Lower leg skin (tissue), 3 donors: ENCODE measurements at regions not wholly inside any gene's neighbourhood (a gene's known extent, or its start where the extent isn't known, plus 50 kb on each side); places are given as distances from the start of the nearest gene placed in this dataset.

Experiments
- POLR2A ChIP-seq, 2 donors: fragments of 450-650 bp; IDR thresholded peaks; one replicate each; pipeline ENCODE4 v1.6.1; 2016 to 2017; ENCODE audit warnings: antibody characterized with exemption in 2 of 2, mild to moderate bottlenecking in 1 of 2, moderate library complexity in 1 of 2
- TF ChIP-seq, protein P1 (sequence below), 3 donors: fragments of 450-650 bp; IDR thresholded peaks; one replicate each; pipeline ENCODE4 v1.5.1; 2016; ENCODE audit warnings: antibody characterized with exemption in 3 of 3, mild to moderate bottlenecking in 3 of 3, moderate library complexity in 2 of 3

- TF ChIP-seq, protein P1, sequence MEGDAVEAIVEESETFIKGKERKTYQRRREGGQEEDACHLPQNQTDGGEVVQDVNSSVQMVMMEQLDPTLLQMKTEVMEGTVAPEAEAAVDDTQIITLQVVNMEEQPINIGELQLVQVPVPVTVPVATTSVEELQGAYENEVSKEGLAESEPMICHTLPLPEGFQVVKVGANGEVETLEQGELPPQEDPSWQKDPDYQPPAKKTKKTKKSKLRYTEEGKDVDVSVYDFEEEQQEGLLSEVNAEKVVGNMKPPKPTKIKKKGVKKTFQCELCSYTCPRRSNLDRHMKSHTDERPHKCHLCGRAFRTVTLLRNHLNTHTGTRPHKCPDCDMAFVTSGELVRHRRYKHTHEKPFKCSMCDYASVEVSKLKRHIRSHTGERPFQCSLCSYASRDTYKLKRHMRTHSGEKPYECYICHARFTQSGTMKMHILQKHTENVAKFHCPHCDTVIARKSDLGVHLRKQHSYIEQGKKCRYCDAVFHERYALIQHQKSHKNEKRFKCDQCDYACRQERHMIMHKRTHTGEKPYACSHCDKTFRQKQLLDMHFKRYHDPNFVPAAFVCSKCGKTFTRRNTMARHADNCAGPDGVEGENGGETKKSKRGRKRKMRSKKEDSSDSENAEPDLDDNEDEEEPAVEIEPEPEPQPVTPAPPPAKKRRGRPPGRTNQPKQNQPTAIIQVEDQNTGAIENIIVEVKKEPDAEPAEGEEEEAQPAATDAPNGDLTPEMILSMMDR (IDR thresholded peaks at IDR 0.05), result no peak
- no peak for TF ChIP-seq POLR2A (IDR thresholded peaks at IDR 0.05)
These were observed 1045.4 kb downstream of the DTWD2 start for GRCh38 chr5:117942861-117943519.
